Neuronal stem cell (in vitro differentiated cells): ENCODE measurements at regions not wholly inside any gene's neighbourhood (a gene's known extent, or its start where the extent isn't known, plus 50 kb on each side); places are given as distances from the start of the nearest gene placed in this dataset.

Source experiments
- DNase-seq: peaks from one replicate; pipeline ENCODE4 v3.0.0-alpha.2; 2013; ENCODE audit warnings: low spot score
- H2AFZ ChIP-seq: one replicate; pipeline ENCODE4 v1.6.1; 2013; ENCODE audit warnings: mild to moderate bottlenecking, low read length, inconsistent platforms
- H2AK5ac ChIP-seq: 2 replicates; pipeline ENCODE4 v1.6.1; 2013; ENCODE audit warnings: low read depth, mild to moderate bottlenecking, inconsistent platforms, low read length, moderate library complexity, mixed read lengths
- H2BK120ac ChIP-seq: 2 replicates; pipeline ENCODE4 v1.6.1; 2013; ENCODE audit warnings: low read depth, mild to moderate bottlenecking, inconsistent platforms, low read length, moderate library complexity, mixed read lengths
- H2BK12ac ChIP-seq: one replicate; pipeline ENCODE4 v1.6.1; 2013; ENCODE audit warnings: low read length, inconsistent platforms
- H2BK15ac ChIP-seq: 2 replicates; pipeline ENCODE4 v1.6.1; 2013; ENCODE audit warnings: mild to moderate bottlenecking, low read length, inconsistent platforms, mixed read lengths
- H2BK5ac ChIP-seq: one replicate; pipeline ENCODE4 v1.6.1; 2013; ENCODE audit warnings: inconsistent platforms, mild to moderate bottlenecking, low read length, moderate library complexity
- H3K14ac ChIP-seq: one replicate; pipeline ENCODE4 v1.6.1; 2013; ENCODE audit warnings: low read length, inconsistent platforms
- H3K18ac ChIP-seq: 2 replicates; pipeline ENCODE4 v1.6.1; 2013; ENCODE audit warnings: low read length, inconsistent platforms
- H3K23ac ChIP-seq: 2 replicates; pipeline ENCODE4 v1.6.1; 2013; ENCODE audit warnings: low read depth, mild to moderate bottlenecking, mixed read lengths, low read length, inconsistent platforms; ENCODE audit not compliant: poor library complexity
- H3K27ac ChIP-seq: replicated peaks from 3 replicates; pipeline ENCODE4 v1.5.1; 2013; ENCODE audit warnings: low read length, inconsistent platforms
- H3K27me3 ChIP-seq, 3 experiments: 2 replicates each; pipeline ENCODE4 v1.6.1; 2013; ENCODE audit warnings: low read length in 3 of 3, mild to moderate bottlenecking in 2 of 3, inconsistent platforms in 1 of 3, low read depth in 1 of 3, mixed read lengths in 1 of 3, moderate library complexity in 1 of 3; ENCODE audit not compliant: control insufficient read depth in 3 of 3, insufficient read depth in 3 of 3
- H3K36me3 ChIP-seq, 2 donors: replicated peaks in 1 of 2; 2 replicates each; pipeline ENCODE4 v1.6.1; 2013; ENCODE audit warnings: low read length in 2 of 2; ENCODE audit not compliant: control insufficient read depth in 2 of 2, insufficient read depth in 2 of 2
- H3K4ac ChIP-seq: 2 replicates; pipeline ENCODE4 v1.6.1; 2013; ENCODE audit warnings: inconsistent platforms, mild to moderate bottlenecking, low read length, moderate library complexity
- H3K4me1 ChIP-seq, 2 donors: 1 replicate in 1 of 2; 2 replicates in 1 of 2; pipeline ENCODE4 v1.6.1; 2013; ENCODE audit warnings: low read length in 2 of 2, low read depth in 1 of 2; ENCODE audit not compliant: control insufficient read depth in 2 of 2, insufficient read depth in 1 of 2
- H3K4me2 ChIP-seq: one replicate; pipeline ENCODE4 v1.6.1; 2013; ENCODE audit warnings: mild to moderate bottlenecking, low read length, inconsistent platforms; ENCODE audit not compliant: insufficient read depth, poor library complexity, severe bottlenecking
- H3K4me3 ChIP-seq, 2 donors: 2 replicates each; pipeline ENCODE4 v1.5.1; 2013; ENCODE audit warnings: low read length in 2 of 2, mild to moderate bottlenecking in 2 of 2, inconsistent platforms in 1 of 2, moderate library complexity in 1 of 2
- H3K79me1 ChIP-seq: one replicate; pipeline ENCODE4 v1.6.1; 2013; ENCODE audit warnings: low read depth, mild to moderate bottlenecking, inconsistent platforms, low read length, moderate library complexity
- H3K9ac ChIP-seq: one replicate; pipeline ENCODE4 v1.6.1; 2013; ENCODE audit warnings: mild to moderate bottlenecking, low read depth, low read length, inconsistent platforms; ENCODE audit not compliant: poor library complexity
- H3K9me3 ChIP-seq, 2 donors: replicated peaks in 1 of 2; 2 replicates each; pipeline versions ENCODE3 to v1.6.1; 2013; ENCODE audit warnings: low read length in 2 of 2, mild to moderate bottlenecking in 2 of 2, inconsistent platforms in 1 of 2, low read depth in 1 of 2, mixed read lengths in 1 of 2, moderate library complexity in 1 of 2; ENCODE audit not compliant: control insufficient read depth in 2 of 2, insufficient read depth in 1 of 2
- H4K8ac ChIP-seq: one replicate; pipeline ENCODE4 v1.6.1; 2013; ENCODE audit warnings: low read depth, mild to moderate bottlenecking, inconsistent platforms, low read length, moderate library complexity
- H4K91ac ChIP-seq: one replicate; pipeline ENCODE4 v1.6.1; 2013; ENCODE audit warnings: low read length, low read depth, mild to moderate bottlenecking, inconsistent platforms; ENCODE audit not compliant: poor library complexity
- WGBS, 2 donors: extraction: QIAGEN DNeasy Blood & Tissue Kit; methylation state at CpG; one replicate each; pipeline ENCODE4 v1.1.7; 2013; ENCODE audit warnings: missing lambda C conversion rate in 2 of 2, mixed read lengths in 1 of 2; ENCODE audit not compliant: insufficient read length in 2 of 2, insufficient replicate concordance in 1 of 2; ENCODE audit errors: extremely low coverage in 2 of 2; 5-methylcytosine and 5-hydroxymethylcytosine counted together

DNA sequence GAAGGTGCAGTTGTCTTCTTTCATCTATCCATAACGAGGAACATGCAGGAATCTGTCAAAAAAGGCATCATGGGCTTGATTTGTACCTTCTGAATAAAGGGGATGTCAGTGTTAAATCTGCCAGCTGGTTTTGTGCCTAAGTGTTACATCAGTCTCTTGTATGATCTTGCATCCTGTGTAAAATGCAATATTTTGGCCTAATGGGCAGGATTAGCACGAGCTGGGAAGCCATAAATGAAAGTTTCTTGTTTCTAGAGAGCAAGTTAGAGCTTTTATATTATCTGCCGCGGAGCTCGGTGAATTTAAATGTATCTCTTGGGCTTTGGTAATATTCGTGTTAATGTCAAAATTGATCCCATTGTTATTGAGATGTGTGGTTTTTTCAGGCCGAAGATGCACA, 526.1 kb upstream of the WWC1 start:
- Histone ChIP-seq H3K36me3 (no peaks in the 10 kb centered on the region), H4K8ac (no peak overlapping the region), H3K18ac (no peak overlapping the region), H2BK12ac (no peak overlapping the region), H3K27ac (no peak overlapping the region), H2AFZ (no peak overlapping the region), H3K79me1 (no peaks in the 10 kb centered on the region), H3K9me3 (no peaks in the 10 kb centered on the region), H4K91ac (no peak overlapping the region), H2BK120ac (no peak overlapping the region), H2BK5ac (no peak overlapping the region), H3K4me1 (peaks cover 2 to 4% of the 10 kb centered on the region in 2 donors), H3K14ac (no peak overlapping the region), H3K4me2 (no peak overlapping the region), H3K4me3 (no peak overlapping the region), H3K4ac (no peak overlapping the region), H2AK5ac (no peak overlapping the region), H3K27me3 (no peaks in the 10 kb centered on the region), H3K23ac (no peak overlapping the region), H2BK15ac (no peak overlapping the region), H3K9ac (no peak overlapping the region)
- WGBS, 2 donors = no CpG with 5 or more reads among the region's 7 CpGs
- DNase-seq = no peak

DNA sequence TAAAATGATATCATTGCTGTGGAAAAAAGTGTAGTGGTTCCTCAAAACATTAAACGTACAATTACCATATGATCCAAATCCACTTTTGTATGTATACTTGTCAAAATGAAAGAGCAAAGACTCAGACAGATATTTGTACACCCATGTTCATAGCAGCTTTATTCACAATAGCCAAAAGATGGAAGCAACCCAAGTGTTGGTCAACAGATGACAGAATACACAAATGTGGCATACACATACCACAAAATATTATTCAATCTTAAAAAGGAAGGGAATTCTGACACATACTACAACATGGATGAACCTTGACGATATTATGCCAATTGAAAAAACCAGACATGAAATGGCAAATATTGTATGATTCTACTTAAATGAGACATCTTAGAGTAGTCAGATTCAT, 524.5 kb upstream of the WWC1 start:
- Histone ChIP-seq H3K18ac (no peak overlapping the region), H2BK15ac (no peak overlapping the region), H3K9me3 (peaks cover 0 to 6% of the 10 kb centered on the region in 2 donors), H3K27ac (no peak overlapping the region), H4K8ac (no peak overlapping the region), H2AK5ac (no peak overlapping the region), H3K36me3 (no peaks in the 10 kb centered on the region), H3K9ac (no peak overlapping the region), H3K79me1 (no peaks in the 10 kb centered on the region), H2BK120ac (no peak overlapping the region), H2BK12ac (no peak overlapping the region), H3K4me3 (no peak overlapping the region), H2AFZ (no peak overlapping the region), H3K14ac (no peak overlapping the region), H3K4me2 (no peak overlapping the region), H3K27me3 (no peaks in the 10 kb centered on the region), H4K91ac (no peak overlapping the region), H3K23ac (no peak overlapping the region), H2BK5ac (no peak overlapping the region), H3K4ac (no peak overlapping the region), H3K4me1 (peaks cover 2 to 4% of the 10 kb centered on the region in 2 donors)
- WGBS, 2 donors = no CpG with 5 or more reads among the region's 2 CpGs
- no peak for DNase-seq

DNA sequence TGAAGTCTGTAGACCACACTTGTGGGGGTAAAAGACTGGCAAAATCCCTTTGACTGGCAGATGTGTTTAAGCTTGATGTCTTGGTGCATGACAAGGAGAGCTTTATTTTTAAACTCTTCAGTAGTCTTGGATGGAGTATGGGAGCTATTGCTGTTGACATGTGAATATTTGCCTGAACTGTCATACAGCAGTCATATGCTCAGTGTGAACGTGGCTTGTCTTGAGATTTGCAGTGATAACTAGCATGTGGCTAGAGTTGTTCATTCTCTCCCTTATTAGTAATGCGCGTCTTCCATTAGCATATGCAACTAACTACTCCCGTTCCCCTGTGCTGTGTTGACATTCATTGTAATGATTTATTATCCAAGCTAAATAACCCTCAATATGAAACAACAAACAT, 523.6 kb upstream of the WWC1 start:
- Histone ChIP-seq H2BK12ac (no peak overlapping the region), H3K4me2 (no peak overlapping the region), H4K91ac (no peak overlapping the region), H2AFZ (no peak overlapping the region), H3K27ac (no peak overlapping the region), H3K18ac (no peak overlapping the region), H3K4me1 (peaks cover 2 to 5% of the 10 kb centered on the region in 2 donors), H3K4ac (no peak overlapping the region), H2BK120ac (no peak overlapping the region), H2BK15ac (no peak overlapping the region), H3K27me3 (no peaks in the 10 kb centered on the region), H3K79me1 (no peaks in the 10 kb centered on the region), H3K14ac (no peak overlapping the region), H3K9me3 (peaks cover 0 to 6% of the 10 kb centered on the region in 2 donors), H3K9ac (no peak overlapping the region), H3K4me3 (no peak overlapping the region), H3K36me3 (no peaks in the 10 kb centered on the region), H2AK5ac (no peak overlapping the region), H4K8ac (no peak overlapping the region), H3K23ac (no peak overlapping the region), H2BK5ac (no peak overlapping the region)
- no CpG with 5 or more reads among the region's 4 CpGs for WGBS, 2 donors
- no peak for DNase-seq

DNA sequence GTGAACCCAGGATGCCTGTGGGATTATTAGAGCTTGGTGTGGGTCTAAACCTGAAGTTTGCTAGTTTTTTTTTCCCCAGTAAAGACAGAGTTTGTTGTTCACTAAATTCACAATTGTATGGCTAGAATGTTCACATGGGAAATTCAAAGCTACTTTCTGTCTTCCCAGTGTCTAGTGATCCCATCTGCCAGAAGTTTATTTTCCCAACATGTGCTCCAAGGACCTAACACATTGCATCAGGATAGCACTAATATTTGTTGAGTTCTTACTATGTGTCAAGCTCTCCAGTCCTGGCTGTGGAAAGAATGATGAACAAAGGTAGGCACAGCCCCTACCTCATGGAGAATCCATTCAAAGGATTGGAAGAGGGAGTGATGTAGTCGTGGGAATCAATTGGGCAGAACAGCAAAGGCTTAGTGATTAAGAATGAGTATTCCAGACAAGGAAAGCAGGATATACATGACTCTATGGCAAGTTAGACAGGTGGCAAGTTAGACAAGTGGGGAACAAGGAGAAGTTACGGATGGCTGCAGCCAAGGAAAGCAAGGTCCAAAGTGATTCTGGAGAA, 521.5 kb upstream of the WWC1 start:
- Histone ChIP-seq H3K4me3 (no peak overlapping the region), H3K79me1 (no peaks in the 10 kb centered on the region), H3K23ac (no peak overlapping the region), H3K18ac (no peak overlapping the region), H3K36me3 (no peaks in the 10 kb centered on the region), H3K27ac (no peak overlapping the region), H3K9me3 (peaks cover 0 to 6% of the 10 kb centered on the region in 2 donors), H3K27me3 (no peaks in the 10 kb centered on the region), H4K8ac (no peak overlapping the region), H2BK12ac (no peak overlapping the region), H3K4ac (no peak overlapping the region), H3K14ac (no peak overlapping the region), H2AK5ac (no peak overlapping the region), H2BK5ac (no peak overlapping the region), H2BK120ac (no peak overlapping the region), H2AFZ (no peak overlapping the region), H3K4me1 (peaks cover 0 to 5% of the 10 kb centered on the region in 2 donors), H4K91ac (no peak overlapping the region), H3K4me2 (no peak overlapping the region), H3K9ac (no peak overlapping the region), H2BK15ac (no peak overlapping the region)
- no CpG with 5 or more reads among the region's 2 CpGs for WGBS, 2 donors
- DNase-seq = no peak
